ENCODE measurements at regions not wholly inside any gene's neighbourhood (a gene's known extent, or its start where the extent isn't known, plus 50 kb on each side); places are given as distances from the start of the nearest gene placed in this dataset.

DNA sequence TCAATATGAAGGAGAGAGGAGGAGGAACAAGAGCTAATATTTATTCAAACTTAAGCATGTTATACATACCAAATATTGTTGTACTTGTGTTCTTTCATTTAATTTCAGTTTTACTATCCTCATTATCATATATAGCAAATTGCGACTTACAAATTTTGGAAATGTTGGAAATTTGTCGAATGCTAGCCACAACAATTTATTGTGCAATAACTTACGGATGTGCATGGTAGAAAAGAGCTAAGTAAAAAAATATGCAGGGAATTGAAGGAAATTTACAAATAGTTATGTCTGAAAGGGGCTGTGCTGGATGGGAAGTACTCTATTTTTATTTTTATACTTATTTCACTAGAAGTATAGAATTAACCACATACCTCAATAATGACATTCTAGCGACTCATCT lies 376.3 kb downstream of the PCDH20 start:
- ATAC-seq: no peak
- TF ChIP-seq CSDC2 (CRISPR knock-in tag; IDR thresholded peaks at IDR 0.05): no peak
- no peak for TF ChIP-seq OSR1 (CRISPR knock-in tag; IDR thresholded peaks at IDR 0.05)
- TF ChIP-seq SNAI2 (CRISPR knock-in tag; IDR thresholded peaks at IDR 0.05): no peak
- TF ChIP-seq, protein P1, sequence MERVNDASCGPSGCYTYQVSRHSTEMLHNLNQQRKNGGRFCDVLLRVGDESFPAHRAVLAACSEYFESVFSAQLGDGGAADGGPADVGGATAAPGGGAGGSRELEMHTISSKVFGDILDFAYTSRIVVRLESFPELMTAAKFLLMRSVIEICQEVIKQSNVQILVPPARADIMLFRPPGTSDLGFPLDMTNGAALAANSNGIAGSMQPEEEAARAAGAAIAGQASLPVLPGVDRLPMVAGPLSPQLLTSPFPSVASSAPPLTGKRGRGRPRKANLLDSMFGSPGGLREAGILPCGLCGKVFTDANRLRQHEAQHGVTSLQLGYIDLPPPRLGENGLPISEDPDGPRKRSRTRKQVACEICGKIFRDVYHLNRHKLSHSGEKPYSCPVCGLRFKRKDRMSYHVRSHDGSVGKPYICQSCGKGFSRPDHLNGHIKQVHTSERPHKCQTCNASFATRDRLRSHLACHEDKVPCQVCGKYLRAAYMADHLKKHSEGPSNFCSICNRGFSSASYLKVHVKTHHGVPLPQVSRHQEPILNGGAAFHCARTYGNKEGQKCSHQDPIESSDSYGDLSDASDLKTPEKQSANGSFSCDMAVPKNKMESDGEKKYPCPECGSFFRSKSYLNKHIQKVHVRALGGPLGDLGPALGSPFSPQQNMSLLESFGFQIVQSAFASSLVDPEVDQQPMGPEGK (CRISPR knock-in tag; IDR thresholded peaks at IDR 0.05; ENCODE audit: borderline replicate concordance): no peak
- no peak for TF ChIP-seq BACH2 (CRISPR knock-in tag; IDR thresholded peaks at IDR 0.05; ENCODE audit: borderline replicate concordance)
- TF ChIP-seq, protein P2, sequence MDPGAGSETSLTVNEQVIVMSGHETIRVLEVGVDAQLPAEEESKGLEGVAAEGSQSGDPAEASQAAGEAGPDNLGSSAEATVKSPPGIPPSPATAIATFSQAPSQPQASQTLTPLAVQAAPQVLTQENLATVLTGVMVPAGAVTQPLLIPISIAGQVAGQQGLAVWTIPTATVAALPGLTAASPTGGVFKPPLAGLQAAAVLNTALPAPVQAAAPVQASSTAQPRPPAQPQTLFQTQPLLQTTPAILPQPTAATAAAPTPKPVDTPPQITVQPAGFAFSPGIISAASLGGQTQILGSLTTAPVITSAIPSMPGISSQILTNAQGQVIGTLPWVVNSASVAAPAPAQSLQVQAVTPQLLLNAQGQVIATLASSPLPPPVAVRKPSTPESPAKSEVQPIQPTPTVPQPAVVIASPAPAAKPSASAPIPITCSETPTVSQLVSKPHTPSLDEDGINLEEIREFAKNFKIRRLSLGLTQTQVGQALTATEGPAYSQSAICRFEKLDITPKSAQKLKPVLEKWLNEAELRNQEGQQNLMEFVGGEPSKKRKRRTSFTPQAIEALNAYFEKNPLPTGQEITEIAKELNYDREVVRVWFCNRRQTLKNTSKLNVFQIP (CRISPR knock-in tag; IDR thresholded peaks at IDR 0.05; ENCODE audit: borderline replicate concordance, low read depth): no peak
- TF ChIP-seq ZNF70 (CRISPR knock-in tag; IDR thresholded peaks at IDR 0.05): no peak
- no peak for TF ChIP-seq ZFP30 (CRISPR knock-in tag; IDR thresholded peaks at IDR 0.05)
- no peak for TF ChIP-seq RARB (CRISPR knock-in tag; IDR thresholded peaks at IDR 0.05)
- no peak for TF ChIP-seq PPARA (CRISPR knock-in tag; IDR thresholded peaks at IDR 0.05; ENCODE audit: borderline replicate concordance)
- no peak for TF ChIP-seq ESRRG (CRISPR knock-in tag; IDR thresholded peaks at IDR 0.05)
- TF ChIP-seq CREB5 (CRISPR knock-in tag; IDR thresholded peaks at IDR 0.05; ENCODE audit: low read depth): no peak
- TF ChIP-seq, protein P3, sequence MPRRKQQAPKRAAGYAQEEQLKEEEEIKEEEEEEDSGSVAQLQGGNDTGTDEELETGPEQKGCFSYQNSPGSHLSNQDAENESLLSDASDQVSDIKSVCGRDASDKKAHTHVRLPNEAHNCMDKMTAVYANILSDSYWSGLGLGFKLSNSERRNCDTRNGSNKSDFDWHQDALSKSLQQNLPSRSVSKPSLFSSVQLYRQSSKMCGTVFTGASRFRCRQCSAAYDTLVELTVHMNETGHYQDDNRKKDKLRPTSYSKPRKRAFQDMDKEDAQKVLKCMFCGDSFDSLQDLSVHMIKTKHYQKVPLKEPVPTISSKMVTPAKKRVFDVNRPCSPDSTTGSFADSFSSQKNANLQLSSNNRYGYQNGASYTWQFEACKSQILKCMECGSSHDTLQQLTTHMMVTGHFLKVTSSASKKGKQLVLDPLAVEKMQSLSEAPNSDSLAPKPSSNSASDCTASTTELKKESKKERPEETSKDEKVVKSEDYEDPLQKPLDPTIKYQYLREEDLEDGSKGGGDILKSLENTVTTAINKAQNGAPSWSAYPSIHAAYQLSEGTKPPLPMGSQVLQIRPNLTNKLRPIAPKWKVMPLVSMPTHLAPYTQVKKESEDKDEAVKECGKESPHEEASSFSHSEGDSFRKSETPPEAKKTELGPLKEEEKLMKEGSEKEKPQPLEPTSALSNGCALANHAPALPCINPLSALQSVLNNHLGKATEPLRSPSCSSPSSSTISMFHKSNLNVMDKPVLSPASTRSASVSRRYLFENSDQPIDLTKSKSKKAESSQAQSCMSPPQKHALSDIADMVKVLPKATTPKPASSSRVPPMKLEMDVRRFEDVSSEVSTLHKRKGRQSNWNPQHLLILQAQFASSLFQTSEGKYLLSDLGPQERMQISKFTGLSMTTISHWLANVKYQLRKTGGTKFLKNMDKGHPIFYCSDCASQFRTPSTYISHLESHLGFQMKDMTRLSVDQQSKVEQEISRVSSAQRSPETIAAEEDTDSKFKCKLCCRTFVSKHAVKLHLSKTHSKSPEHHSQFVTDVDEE (CRISPR knock-in tag; IDR thresholded peaks at IDR 0.05): no peak
- no peak for TF ChIP-seq TOX (CRISPR knock-in tag; IDR thresholded peaks at IDR 0.05; ENCODE audit: borderline replicate concordance)

DNA sequence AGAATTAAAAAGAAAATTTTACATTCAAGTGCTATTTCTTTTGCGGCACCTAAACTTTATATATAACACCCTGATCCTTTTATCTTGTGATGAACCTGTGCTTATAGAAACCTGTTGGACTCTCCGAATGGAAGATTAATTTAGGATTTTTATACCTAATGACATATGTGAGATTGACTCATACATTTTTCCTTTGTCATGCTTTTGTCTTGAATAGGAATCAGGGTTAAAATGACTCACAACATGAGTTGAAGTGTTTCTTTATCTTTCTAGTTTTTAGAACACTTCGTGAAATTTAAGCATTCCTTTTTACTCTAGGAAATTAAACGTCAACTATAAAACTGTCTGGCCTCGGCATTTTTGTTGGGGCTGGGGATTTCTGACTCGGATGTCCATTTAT lies 378.9 kb downstream of the PCDH20 start:
- ATAC-seq: no peak

GRCh38 chr13:61030445-61030844 lies 385.2 kb downstream of the PCDH20 start:
- TF ChIP-seq TOX (CRISPR knock-in tag; IDR thresholded peaks at IDR 0.05; ENCODE audit: borderline replicate concordance): no peak
- TF ChIP-seq, protein P2 (CRISPR knock-in tag; IDR thresholded peaks at IDR 0.05; ENCODE audit: borderline replicate concordance, low read depth): no peak
- TF ChIP-seq ISL1 (CRISPR knock-in tag; IDR thresholded peaks at IDR 0.05): no peak
- TF ChIP-seq ESRRG (CRISPR knock-in tag; IDR thresholded peaks at IDR 0.05): no peak
- no peak for TF ChIP-seq ZC3H10 (CRISPR knock-in tag; IDR thresholded peaks at IDR 0.05)
- no peak for TF ChIP-seq PPARA (CRISPR knock-in tag; IDR thresholded peaks at IDR 0.05; ENCODE audit: borderline replicate concordance)
- no peak for TF ChIP-seq BACH2 (CRISPR knock-in tag; IDR thresholded peaks at IDR 0.05; ENCODE audit: borderline replicate concordance)
- TF ChIP-seq, protein P3 (CRISPR knock-in tag; IDR thresholded peaks at IDR 0.05): no peak
- no peak for TF ChIP-seq GLIS3 (CRISPR knock-in tag; IDR thresholded peaks at IDR 0.05)
- no peak for TF ChIP-seq CSDC2 (CRISPR knock-in tag; IDR thresholded peaks at IDR 0.05)
- TF ChIP-seq ZNF70 (CRISPR knock-in tag; IDR thresholded peaks at IDR 0.05): no peak
- TF ChIP-seq ZFP3 (CRISPR knock-in tag; IDR thresholded peaks at IDR 0.05): no peak
- TF ChIP-seq CREB5 (CRISPR knock-in tag; IDR thresholded peaks at IDR 0.05; ENCODE audit: low read depth): no peak
- no peak for TF ChIP-seq SNAI2 (CRISPR knock-in tag; IDR thresholded peaks at IDR 0.05)
- TF ChIP-seq ZFP30 (CRISPR knock-in tag; IDR thresholded peaks at IDR 0.05): no peak
- TF ChIP-seq ARNTL (CRISPR knock-in tag; IDR thresholded peaks at IDR 0.05; ENCODE audit: borderline replicate concordance, low read depth): no peak
- no peak for TF ChIP-seq OSR1 (CRISPR knock-in tag; IDR thresholded peaks at IDR 0.05)

More for the DNA sequence above, 378.9 kb downstream of the PCDH20 start:
- TF ChIP-seq ZNF8 (CRISPR knock-in tag; IDR thresholded peaks at IDR 0.05) (no peak), TOX (CRISPR knock-in tag; IDR thresholded peaks at IDR 0.05; ENCODE audit: borderline replicate concordance) (no peak), TCF4 (CRISPR knock-in tag; IDR thresholded peaks at IDR 0.05; ENCODE audit: borderline replicate concordance) (no peak)

More at GRCh38 chr13:61030445-61030844, 385.2 kb downstream of the PCDH20 start:
- ATAC-seq: no peak

All from SK-N-SH treated with all-trans-retinoic acid at 6 μM for 48 hours (cell line).